Stimulated activated CD4-positive, alpha-beta T cell treated with anti-CD3 and anti-CD28 coated beads, TNF-alpha, amount 100 ng/mL, for 24 hours (primary cell): ENCODE measurements at regions not wholly inside any gene's neighbourhood (a gene's known extent, or its start where the extent isn't known, plus 50 kb on each side); places are given as distances from the start of the nearest gene placed in this dataset.

ENCODE experiments used
- DNase-seq, 3 experiments: peaks; one replicate each; pipeline ENCODE4 v3.0.0-alpha.2; 2020; ENCODE audit warnings: low read depth in 3 of 3

- DNase-seq: no peak
Observed at GRCh38 chr6:120248451-120248850, 898.9 kb upstream of the MAN1A1 start.

GRCh38 chr6:120237221-120237620 lies 887.7 kb upstream of the MAN1A1 start:
- no peak for DNase-seq

- no peak for DNase-seq
Observed at GRCh38 chr6:120230008-120230407, 880.4 kb upstream of the MAN1A1 start.

- DNase-seq: no peak
Observed at GRCh38 chr6:120228297-120228696, 878.7 kb upstream of the MAN1A1 start.

- no peak for DNase-seq
Observed at GRCh38 chr6:120219339-120219738, 869.8 kb upstream of the MAN1A1 start.

- DNase-seq: no peak
Observed at GRCh38 chr6:120214088-120214499, 864.5 kb upstream of the MAN1A1 start.

- DNase-seq: no peak
Observed at GRCh38 chr6:120211955-120212792, 862.6 kb upstream of the MAN1A1 start.

- DNase-seq: no peak
Observed at GRCh38 chr6:120202878-120203277, 853.3 kb upstream of the MAN1A1 start.

GRCh38 chr6:120200853-120201252 lies 851.3 kb upstream of the MAN1A1 start:
- DNase-seq: no peak

- DNase-seq: no peak
Observed at GRCh38 chr6:120198033-120198432, 848.5 kb upstream of the MAN1A1 start.

GRCh38 chr6:120186080-120186479 lies 836.5 kb upstream of the MAN1A1 start:
- no peak for DNase-seq

GRCh38 chr6:120173250-120173649 lies 823.7 kb upstream of the MAN1A1 start:
- DNase-seq: no peak

- DNase-seq: no peak
Observed at GRCh38 chr6:120164531-120164930, 815.0 kb upstream of the MAN1A1 start.

GRCh38 chr6:120157873-120158272 lies 808.3 kb upstream of the MAN1A1 start:
- no peak for DNase-seq

GRCh38 chr6:120147071-120147871 lies 797.7 kb upstream of the MAN1A1 start:
- DNase-seq: no peak

GRCh38 chr6:120141601-120142000 lies 792.0 kb upstream of the MAN1A1 start:
- DNase-seq: no peak

- no peak for DNase-seq
Observed at GRCh38 chr6:120137492-120137891, 787.9 kb upstream of the MAN1A1 start.

- DNase-seq: no peak
Observed at GRCh38 chr6:120129228-120129627, 779.7 kb upstream of the MAN1A1 start.

GRCh38 chr6:120122401-120122800 lies 772.8 kb upstream of the MAN1A1 start:
- no peak for DNase-seq

- DNase-seq: no peak
Observed at GRCh38 chr6:120116343-120116742, 766.8 kb upstream of the MAN1A1 start.

GRCh38 chr6:120112980-120113379 lies 763.4 kb upstream of the MAN1A1 start:
- no peak for DNase-seq

- DNase-seq: no peak
Observed at GRCh38 chr6:120111001-120111400, 761.4 kb upstream of the MAN1A1 start.
